ENCODE measurements at regions not wholly inside any gene's neighbourhood (a gene's known extent, or its start where the extent isn't known, plus 50 kb on each side); places are given as distances from the start of the nearest gene placed in this dataset.
"Not testable (repeated sequence)": the region's sequence is repeated elsewhere in the genome, so short reads cannot be mapped to it uniquely, and the experiment has no call there.

GRCh38 chr9:82489201-82489821 is 500.7 kb downstream of the SPATA31D1 start:
- no peaks in the 10 kb centered on the region for H3K36me3 ChIP-seq
- H3K27me3 ChIP-seq = no peaks in the 10 kb centered on the region
- H3K4me3 ChIP-seq = no peak overlapping the region
- no peaks in the 10 kb centered on the region for H3K9me3 ChIP-seq
- peaks cover 16% of the 10 kb centered on the region for H3K4me1 ChIP-seq
- no peak for DNase-seq (ENCODE audit: low spot score in 2 of 2)
- TF ChIP-seq POLR2A (IDR thresholded peaks at IDR 0.05) (no peak), POLR2AphosphoS5 (IDR thresholded peaks at IDR 0.05) (no peak)
- peak overlapping the region; percentile 71 for H3K27ac ChIP-seq
- WGBS = 31% methylated on average over 5 of the region's 5 CpGs

GRCh38 chr9:82490019-82490499 is 501.5 kb downstream of the SPATA31D1 start:
- Histone ChIP-seq H3K4me3 (no peak overlapping the region), H3K4me1 (peaks cover 16% of the 10 kb centered on the region), H3K36me3 (no peaks in the 10 kb centered on the region), H3K9me3 (no peaks in the 10 kb centered on the region), H3K27me3 (no peaks in the 10 kb centered on the region), H3K27ac (peak overlapping the region; percentile 71)
- DNase-seq (ENCODE audit: low spot score in 2 of 2) = no peak
- TF ChIP-seq CTCF (IDR thresholded peaks at IDR 0.05) = no peak
- TF ChIP-seq POLR2AphosphoS5 (IDR thresholded peaks at IDR 0.05) = no peak
- TF ChIP-seq EP300 (IDR thresholded peaks at IDR 0.05) = no peak
- TF ChIP-seq POLR2A (IDR thresholded peaks at IDR 0.05) = no peak
- 18% methylated on average over 4 of the region's 4 CpGs for WGBS

GRCh38 chr9:82490821-82491220 is 502.2 kb downstream of the SPATA31D1 start:
- not testable (repeated sequence) for DNase-seq (ENCODE audit: low spot score in 2 of 2); H3K36me3 ChIP-seq; H3K9me3 ChIP-seq; H3K27me3 ChIP-seq; H3K4me3 ChIP-seq
- WGBS = 93% methylated on average over 5 of the region's 5 CpGs
- Histone ChIP-seq H3K4me1 (peaks cover 16% of the 10 kb centered on the region), H3K27ac (peak overlapping the region; percentile 45)

GRCh38 chr9:82491604-82492003 is 503.0 kb downstream of the SPATA31D1 start:
- Histone ChIP-seq H3K36me3 (no peaks in the 10 kb centered on the region), H3K27me3 (no peaks in the 10 kb centered on the region), H3K4me1 (peaks cover 16% of the 10 kb centered on the region), H3K9me3 (no peaks in the 10 kb centered on the region), H3K4me3 (no peak overlapping the region), H3K27ac (no peak overlapping the region)
- TF ChIP-seq CTCF (IDR thresholded peaks at IDR 0.05) (no peak), POLR2A (IDR thresholded peaks at IDR 0.05) (no peak), EP300 (IDR thresholded peaks at IDR 0.05) (no peak), POLR2AphosphoS5 (IDR thresholded peaks at IDR 0.05) (no peak)
- DNase-seq (ENCODE audit: low spot score in 2 of 2) = no peak
- 91% methylated on average over 3 of the region's 3 CpGs for WGBS

GRCh38 chr9:82492274-82492673 is 503.7 kb downstream of the SPATA31D1 start:
- TF ChIP-seq POLR2A (IDR thresholded peaks at IDR 0.05) = no peak
- no peak for TF ChIP-seq EP300 (IDR thresholded peaks at IDR 0.05)
- no peak for TF ChIP-seq POLR2AphosphoS5 (IDR thresholded peaks at IDR 0.05)
- no peak for TF ChIP-seq CTCF (IDR thresholded peaks at IDR 0.05)

GRCh38 chr9:82495884-82496777 is 507.6 kb downstream of the SPATA31D1 start:
- no peak for DNase-seq (ENCODE audit: low spot score in 2 of 2)
- TF ChIP-seq CTCF (IDR thresholded peaks at IDR 0.05) (no peak), EP300 (IDR thresholded peaks at IDR 0.05) (no peak), POLR2AphosphoS5 (IDR thresholded peaks at IDR 0.05) (no peak), POLR2A (IDR thresholded peaks at IDR 0.05) (no peak)
- H3K4me1 ChIP-seq = no peaks in the 10 kb centered on the region
- H3K27ac ChIP-seq = no peak overlapping the region
- no peaks in the 10 kb centered on the region for H3K27me3 ChIP-seq
- H3K9me3 ChIP-seq = no peaks in the 10 kb centered on the region
- WGBS = 87% methylated on average over 11 of the region's 16 CpGs
- H3K4me3 ChIP-seq = no peak overlapping the region
- no peaks in the 10 kb centered on the region for H3K36me3 ChIP-seq

More at GRCh38 chr9:82492274-82492673, 503.7 kb downstream of the SPATA31D1 start:
- 35% methylated on average over 4 of the region's 4 CpGs for WGBS
- DNase-seq (ENCODE audit: low spot score in 2 of 2) = no peak
- no peaks in the 10 kb centered on the region for H3K36me3 ChIP-seq
- H3K27ac ChIP-seq = no peak overlapping the region
- no peaks in the 10 kb centered on the region for H3K9me3 ChIP-seq
- H3K4me3 ChIP-seq = no peak overlapping the region
- peaks cover 16% of the 10 kb centered on the region for H3K4me1 ChIP-seq
- H3K27me3 ChIP-seq = no peaks in the 10 kb centered on the region

All from suprapubic skin (tissue), 4 donors.